Retina (tissue), 1 donor: ENCODE measurements at regions not wholly inside any gene's neighbourhood (a gene's known extent, or its start where the extent isn't known, plus 50 kb on each side); places are given as distances from the start of the nearest gene placed in this dataset.

Source experiments
- DNase-seq: peaks from one replicate; pipeline ENCODE4 v3.0.0-alpha.2; 2016

DNA sequence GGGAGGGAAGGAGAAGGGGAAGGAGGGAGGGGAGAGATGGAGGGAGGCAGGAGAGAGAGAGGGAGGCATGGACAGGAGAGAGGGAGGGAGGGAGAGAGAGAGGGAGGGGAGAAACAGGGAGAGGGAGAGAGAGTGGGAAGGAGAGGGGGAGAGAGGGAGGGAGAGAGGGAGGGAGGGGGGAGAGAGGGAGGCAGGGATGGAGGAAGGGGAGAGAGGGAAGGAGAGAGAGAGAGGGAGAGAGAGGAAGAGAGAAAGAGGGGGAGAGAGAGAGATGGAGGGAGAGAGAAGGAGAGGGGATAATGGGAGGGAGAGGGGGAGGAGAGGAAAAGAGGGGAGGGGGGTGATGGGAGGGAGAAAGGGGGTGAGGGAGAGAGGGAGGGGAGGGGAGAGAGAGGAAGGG is 86.8 kb upstream of the VSTM2B start:
- DNase-seq: no peak

DNA sequence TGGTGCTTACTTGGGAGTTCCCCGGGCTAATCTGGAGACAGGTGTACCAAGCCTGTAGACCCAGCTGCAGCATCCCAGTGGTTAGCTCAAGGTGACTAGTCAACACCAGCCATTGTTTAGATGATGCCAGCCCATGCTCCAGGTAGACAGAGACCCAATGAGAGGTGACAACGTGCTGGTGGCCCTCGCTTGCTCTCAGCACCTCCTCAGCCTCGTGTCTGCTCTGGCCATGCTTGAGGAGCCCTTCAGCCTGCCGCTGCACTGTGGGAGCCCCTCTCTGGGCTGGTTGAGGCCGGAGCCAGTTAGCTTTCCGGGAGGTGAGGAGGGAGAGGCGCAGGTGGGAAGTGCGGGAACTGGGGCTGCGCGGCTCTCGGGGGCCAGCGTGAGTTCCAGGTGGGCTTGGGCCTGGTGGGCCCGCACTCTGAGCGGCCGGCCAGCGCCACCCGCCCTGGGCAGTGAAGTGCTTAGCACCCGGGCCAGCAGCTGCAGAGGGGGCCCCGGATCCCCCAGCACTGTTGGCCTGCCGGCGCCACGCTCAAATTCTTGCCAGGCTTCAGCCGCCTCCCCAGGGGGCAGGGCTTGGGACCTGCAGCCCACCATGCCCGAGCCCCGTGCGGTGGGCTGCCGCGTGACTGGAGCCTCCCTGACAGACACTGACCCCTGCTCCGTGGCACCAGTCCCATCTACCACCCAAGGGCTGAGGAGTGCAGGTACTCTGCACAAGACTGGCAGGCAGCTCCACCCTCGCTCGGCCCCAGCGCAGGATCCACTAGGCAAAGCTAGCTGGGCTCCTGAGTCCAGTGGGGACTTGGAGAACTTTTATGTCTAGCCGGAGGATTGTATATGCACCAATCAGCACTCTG is 85.9 kb upstream of the VSTM2B start:
- no peak for DNase-seq

DNA sequence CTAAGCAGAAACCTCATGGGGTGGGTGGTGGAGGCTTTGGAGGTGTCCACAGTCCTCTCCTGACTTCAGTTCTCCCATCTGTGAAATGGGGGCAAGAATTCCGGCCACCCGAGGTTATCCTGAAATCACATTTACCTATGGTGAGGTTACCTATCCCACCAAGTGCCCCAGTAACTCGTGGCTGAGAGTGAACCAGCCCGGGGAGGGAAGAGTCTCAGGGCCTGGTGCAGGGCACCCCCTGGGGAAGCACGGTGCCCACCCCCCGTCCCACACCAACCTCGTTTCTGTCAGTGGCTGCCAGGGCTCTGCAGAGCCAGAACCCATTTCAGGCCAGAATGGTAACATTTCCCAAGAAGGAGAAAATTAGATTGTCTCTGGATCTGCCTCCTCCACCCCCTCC is 83.7 kb upstream of the VSTM2B start:
- DNase-seq: no peak

DNA sequence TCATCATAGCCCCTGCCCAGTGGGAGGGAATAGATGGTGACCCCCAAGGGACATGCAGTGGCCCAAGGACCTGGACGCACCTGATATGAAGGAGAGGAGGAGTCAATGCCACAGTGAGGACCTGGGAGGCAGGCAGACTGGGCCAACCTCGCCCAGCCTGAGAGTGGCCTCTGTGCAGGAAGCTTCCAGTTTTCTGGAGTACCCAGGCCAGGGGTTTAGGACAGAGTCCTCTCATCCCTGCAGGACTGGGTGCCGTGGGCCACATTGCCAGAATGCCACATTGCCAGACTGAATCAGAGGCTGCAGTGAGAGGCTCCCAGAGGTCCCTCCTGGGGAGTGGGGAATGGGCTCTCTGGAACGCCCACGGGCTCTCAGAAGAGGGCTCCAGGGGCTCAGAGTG is 82.9 kb upstream of the VSTM2B start:
- DNase-seq: no peak

DNA sequence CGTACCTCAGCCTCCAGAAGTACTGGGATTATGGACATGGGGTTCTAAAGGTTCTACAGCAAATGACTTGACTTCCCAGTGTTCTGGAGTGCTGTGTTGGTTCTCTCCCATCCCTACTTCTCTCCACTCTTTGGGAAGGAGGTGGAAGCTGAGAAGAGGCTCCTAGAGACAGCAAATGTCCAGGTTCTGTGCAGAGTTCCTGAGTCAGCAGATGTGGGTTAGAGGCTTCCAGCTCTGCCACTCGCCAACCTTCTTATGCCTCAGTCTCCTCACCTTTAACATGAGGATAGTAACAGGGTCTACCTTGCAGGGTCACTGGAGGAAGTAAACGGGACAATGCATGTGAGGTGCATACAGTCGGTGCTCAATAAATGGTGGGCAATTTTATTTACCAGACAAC is 80.5 kb upstream of the VSTM2B start:
- no peak for DNase-seq

DNA sequence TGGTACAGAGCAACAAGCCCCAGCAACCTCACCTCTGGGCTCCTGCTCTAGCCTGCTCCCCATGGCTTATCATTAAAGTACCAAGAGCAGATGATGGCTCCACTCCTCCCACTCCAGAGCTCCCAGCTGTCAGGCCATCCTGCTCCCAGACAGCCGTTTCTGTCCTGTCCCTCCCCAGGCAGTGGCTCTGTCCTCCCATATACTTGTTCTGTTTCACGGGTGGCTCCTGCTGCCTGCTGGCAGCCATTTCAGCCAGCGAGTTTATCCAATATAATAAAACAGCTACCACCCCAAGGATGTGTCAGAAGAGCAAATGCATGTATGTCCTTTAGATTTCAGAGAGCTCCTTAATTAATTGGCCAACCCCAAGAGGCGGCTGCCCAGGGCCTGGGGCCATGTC is 79.4 kb upstream of the VSTM2B start:
- DNase-seq: peak; percentile 71

DNA sequence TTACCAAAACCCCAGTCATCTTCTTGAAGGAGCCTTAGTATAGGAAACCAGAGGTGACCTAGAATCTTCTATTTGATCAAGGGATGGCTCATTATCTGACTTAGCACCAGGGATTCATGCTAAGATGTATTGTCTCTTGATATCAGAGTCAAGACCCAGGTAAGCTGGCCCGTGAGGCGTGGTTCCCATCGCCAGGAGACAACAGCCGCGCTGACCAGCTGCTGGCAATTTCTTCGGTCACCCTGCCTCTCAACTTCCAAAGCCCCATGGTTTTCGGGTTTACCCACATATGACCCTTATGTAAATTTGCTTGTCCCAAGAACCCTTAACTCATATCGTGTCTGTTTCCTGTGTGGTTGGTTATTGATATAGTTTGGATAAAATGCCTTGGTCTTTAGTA is 77.7 kb upstream of the VSTM2B start:
- no peak for DNase-seq

DNA sequence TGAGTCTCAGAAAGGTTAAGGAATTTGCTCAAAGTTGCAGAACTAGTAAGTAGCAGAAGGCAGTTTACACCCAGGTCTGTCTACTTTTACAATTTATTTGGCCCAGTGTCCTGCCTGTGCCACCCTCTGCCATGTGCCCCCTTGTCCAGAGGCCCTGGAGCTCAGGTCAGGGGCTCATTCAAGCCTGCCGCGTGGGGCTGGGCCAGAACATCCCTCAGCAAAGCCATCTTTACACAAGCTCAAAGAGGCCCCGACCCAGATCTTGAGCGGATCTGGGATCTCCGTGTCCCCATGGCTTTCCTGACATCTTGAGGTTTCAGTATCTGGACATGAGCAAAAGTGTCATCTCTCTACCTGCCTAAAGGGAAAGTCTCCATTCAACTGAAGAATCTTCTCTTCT is 76.4 kb upstream of the VSTM2B start:
- no peak for DNase-seq

DNA sequence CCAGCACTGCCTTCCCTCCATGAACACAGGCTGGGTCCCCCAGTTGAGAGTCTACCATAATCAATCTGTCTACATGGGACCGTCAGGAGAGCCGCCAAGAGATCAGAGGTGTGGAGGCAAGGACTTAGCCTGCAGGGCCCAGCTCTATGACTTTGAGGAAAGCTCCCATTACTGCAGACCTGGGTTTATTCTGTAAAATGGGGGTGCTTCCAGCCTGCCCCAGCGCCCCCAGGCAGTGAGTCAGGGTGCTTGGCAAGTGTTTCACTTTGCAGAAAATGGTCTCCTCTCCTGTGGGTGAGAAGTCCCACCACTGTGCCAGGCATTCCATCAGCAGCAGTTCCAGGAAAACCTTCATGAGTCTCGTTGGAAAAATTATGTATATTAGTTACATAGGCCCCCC is 75.5 kb upstream of the VSTM2B start:
- DNase-seq: no peak

DNA sequence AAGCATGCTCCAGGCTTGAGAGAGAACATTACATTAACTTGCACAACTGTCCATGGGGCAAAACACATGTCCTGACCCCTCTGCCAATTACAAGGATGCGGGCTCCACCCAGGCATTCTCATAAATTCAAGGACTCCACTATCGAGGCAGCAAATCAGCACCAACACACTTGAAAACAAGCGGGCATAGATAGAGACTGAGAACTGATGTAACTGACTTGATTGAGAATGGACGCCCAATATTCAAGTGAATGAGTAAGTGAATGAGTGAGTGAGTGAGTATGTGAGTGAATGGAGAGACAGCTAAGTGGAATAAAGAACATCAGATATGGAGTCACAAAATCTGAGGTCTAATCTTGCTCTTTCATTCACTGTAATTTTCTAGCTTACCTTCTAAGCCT is 75.0 kb upstream of the VSTM2B start:
- no peak for DNase-seq

DNA sequence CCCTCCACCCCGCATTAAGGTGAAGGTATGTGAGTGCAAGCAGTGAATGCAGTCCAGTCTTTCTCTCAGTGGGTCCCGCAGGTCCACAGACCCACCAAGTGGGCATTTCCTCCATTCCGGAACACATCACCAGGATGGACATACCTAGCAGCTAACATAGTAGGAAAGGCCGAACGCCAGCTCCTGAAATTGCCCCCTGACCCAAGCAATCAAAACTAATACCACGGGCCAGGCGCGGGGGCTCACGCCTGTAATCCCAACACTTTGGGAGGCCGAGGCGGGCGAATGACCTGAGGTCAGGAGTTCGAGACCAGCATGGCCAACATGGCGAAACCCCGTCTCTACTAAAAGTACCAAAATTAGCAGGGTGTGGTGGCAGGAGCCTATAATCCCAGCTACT is 71.7 kb upstream of the VSTM2B start:
- no peak for DNase-seq

DNA sequence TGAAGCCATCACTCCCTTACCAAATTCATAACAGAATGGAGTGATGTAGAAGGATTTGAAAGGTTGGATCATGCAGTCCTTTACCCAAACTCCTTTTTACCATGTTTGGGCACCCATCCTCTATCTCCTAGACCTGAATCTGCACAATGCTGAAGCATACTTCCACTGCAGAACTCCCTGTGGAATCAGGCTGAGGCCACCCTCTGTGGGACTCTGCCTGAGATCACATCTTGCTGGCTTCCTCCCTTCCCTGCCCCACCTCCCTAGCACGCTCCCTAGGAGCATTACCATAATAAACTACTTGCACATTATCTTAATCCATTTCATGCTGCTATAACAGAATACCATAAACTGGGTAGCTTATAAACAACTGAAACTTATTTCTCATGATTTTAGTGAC is 68.4 kb upstream of the VSTM2B start:
- no peak for DNase-seq

DNA sequence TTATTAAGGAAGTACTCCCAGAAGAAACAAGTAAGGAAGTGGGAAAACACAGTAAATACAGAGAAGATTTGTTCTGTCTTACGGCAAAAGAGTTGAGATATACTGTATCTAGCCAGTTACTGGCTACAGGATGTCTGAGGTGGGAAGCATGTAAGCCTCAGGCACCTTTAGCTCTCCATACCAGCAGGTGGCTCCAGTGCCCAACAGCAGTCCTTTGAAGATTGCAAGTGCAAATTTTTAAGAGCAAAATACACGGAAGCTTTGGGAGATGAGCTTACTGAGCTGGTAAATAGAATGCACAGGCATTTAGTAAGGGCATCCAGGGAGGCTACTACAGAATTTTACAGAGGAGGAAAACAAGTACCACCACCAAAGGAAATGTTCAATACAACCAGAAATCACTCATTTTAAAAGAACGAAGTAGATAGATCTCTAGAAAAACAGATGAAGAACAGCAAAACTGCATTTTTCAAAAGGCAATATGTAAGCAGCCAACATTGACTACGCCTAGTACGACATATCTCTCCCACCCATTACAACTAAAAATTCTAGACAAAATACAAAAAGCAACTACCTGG is 57.9 kb upstream of the VSTM2B start:
- DNase-seq: no peak

DNA sequence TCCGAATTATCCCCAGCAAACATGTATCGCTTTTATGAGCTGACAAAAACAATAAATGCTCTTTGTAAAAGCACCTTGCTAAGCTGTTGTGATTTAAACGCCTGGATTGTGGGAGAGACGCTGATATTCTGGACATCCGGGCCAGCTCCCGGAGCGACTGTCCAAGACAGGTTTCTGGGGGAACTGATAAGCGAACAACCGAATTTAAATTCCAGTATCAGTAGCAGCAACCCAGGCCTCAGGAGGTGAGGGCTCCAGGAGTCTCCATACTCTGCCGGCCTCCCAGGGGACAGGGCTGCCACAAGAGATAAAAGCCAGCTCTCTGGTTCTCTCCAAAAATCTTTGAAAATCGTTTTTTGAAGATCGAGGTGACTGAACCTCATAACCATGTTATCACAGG is 50.3 kb upstream of the VSTM2B start:
- no peak for DNase-seq
